Activated B cell treated with CpG ODN at 0.5 μM for 24 hours (primary cell): ENCODE measurements at regions not wholly inside any gene's neighbourhood (a gene's known extent, or its start where the extent isn't known, plus 50 kb on each side); places are given as distances from the start of the nearest gene placed in this dataset.

ENCODE experiments used
- ATAC-seq: fragments of 200-7000 bp; cut with Tn5 transposase; one replicate; pipeline ENCODE4 v1.10.0; 2021; ENCODE audit warnings: low read depth, mild to moderate bottlenecking, moderate library complexity
- CTCF ChIA-PET: fragments of 350-600 bp; sonication (Branson Sonifier 250); formaldehyde crosslinking; loops from one replicate; lab custom pipeline; 2021; ENCODE audit warnings: antibody characterized with exemption; lab: Charles Lee
- POLR2A ChIA-PET: fragments of 350-600 bp; sonication (Branson Sonifier 250); formaldehyde crosslinking; loops from one replicate; lab custom pipeline; 2021; ENCODE audit warnings: antibody characterized with exemption; lab: Charles Lee
- DNase-seq: peaks from one replicate; pipeline ENCODE4 v3.0.0; 2022
- H3K27ac Mint-ChIP-seq: one replicate; pipeline ENCODE4 v1.8.0; 2020; ENCODE audit warnings: mixed read lengths
- H3K27me3 Mint-ChIP-seq: one replicate; pipeline ENCODE4 v1.8.0; 2021; ENCODE audit warnings: mixed read lengths
- H3K36me3 Mint-ChIP-seq: one replicate; pipeline ENCODE4 v1.8.0; 2021; ENCODE audit warnings: low read depth, mixed read lengths
- H3K4me1 Mint-ChIP-seq: one replicate; pipeline ENCODE4 v1.8.0; 2021; ENCODE audit warnings: mixed read lengths
- H3K4me3 Mint-ChIP-seq: one replicate; pipeline ENCODE4 v1.8.0; 2020; ENCODE audit warnings: mild to moderate bottlenecking, mixed read lengths
- H3K9me3 Mint-ChIP-seq: one replicate; pipeline ENCODE4 v1.8.0; 2020; ENCODE audit warnings: mixed read lengths
- intact Hi-C: fragments of 100-400 bp; cut with micrococcal nuclease; formaldehyde crosslinking; loops from one replicate; pipeline ENCODE4 v1.15.1; 2024
- TF ChIP-seq, protein P1 (sequence below): fragments of 200-600 bp; IDR thresholded peaks from one replicate; pipeline ENCODE4 v1.8.0; 2022; ENCODE audit warnings: antibody characterized with exemption, mild to moderate bottlenecking

DNA sequence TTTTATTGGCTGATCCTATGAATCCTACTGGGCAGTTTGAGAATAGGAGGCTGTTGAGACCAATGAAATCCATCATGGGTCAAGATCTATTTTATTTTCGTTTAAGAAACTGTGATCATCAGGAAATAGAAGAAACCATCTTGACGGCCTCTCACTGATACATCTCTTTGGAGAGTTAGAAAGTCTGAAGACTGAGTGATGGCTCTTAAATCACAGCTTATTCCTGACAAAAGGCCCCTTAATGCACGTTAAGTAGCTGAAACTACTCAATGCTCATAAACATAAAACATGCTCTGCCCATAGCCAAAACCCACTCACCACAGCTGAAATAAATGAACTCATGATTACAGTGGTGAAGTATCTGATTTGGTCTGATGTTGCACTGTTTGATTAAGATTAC is 784.5 kb upstream of the NEGR1 start:
- POLR2A ChIA-PET: no interaction called here
- CTCF ChIA-PET: no interaction called here
- no peaks in the 10 kb centered on the region for H3K27me3 Mint-ChIP-seq

DNA sequence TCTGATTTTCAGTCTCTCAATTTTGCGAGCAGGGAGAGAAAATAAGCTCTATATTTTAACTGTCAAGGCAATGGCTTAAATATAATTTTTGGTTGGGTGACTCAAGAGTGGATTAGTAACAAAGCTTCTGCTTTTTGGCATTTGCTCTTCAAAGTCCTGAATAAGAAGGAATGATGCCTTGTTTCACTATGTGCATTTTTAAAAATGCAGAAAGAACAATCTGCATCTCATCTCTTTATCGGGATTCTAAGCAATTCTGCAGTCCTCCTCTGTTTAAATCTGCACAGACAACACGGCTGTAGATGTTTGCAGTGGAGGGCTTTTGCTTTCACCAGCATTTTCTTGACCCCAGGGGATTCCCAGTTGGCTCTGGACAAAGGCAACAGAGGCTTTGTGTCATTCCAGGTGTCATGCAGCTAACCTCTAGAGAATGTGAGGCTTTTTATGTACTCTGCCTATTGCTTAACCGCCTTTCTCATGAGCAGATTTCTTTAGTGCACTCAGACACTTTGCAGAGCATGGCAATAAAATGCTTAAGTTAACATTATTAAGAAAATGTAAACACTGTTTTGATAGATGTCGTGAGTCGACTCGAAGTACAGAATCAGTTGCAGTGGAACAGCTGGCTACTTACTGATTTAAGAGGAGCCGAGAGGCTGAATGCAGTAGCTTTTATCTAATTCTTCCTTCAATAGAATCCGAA is 783.2 kb upstream of the NEGR1 start:
- intact Hi-C loops: no loop called here
- ATAC-seq: no peak

More for the DNA sequence above, 784.5 kb upstream of the NEGR1 start:
- intact Hi-C loops: no loop called here
- ATAC-seq: no peak
- Mint-ChIP-seq H3K4me3 (no peak overlapping the region), H3K36me3 (no peaks in the 10 kb centered on the region), H3K9me3 (peaks cover 2% of the 10 kb centered on the region), H3K27ac (no peak overlapping the region), H3K4me1 (no peaks in the 10 kb centered on the region)
- no peak for DNase-seq
- TF ChIP-seq, protein P1, sequence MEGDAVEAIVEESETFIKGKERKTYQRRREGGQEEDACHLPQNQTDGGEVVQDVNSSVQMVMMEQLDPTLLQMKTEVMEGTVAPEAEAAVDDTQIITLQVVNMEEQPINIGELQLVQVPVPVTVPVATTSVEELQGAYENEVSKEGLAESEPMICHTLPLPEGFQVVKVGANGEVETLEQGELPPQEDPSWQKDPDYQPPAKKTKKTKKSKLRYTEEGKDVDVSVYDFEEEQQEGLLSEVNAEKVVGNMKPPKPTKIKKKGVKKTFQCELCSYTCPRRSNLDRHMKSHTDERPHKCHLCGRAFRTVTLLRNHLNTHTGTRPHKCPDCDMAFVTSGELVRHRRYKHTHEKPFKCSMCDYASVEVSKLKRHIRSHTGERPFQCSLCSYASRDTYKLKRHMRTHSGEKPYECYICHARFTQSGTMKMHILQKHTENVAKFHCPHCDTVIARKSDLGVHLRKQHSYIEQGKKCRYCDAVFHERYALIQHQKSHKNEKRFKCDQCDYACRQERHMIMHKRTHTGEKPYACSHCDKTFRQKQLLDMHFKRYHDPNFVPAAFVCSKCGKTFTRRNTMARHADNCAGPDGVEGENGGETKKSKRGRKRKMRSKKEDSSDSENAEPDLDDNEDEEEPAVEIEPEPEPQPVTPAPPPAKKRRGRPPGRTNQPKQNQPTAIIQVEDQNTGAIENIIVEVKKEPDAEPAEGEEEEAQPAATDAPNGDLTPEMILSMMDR: no peak

DNA sequence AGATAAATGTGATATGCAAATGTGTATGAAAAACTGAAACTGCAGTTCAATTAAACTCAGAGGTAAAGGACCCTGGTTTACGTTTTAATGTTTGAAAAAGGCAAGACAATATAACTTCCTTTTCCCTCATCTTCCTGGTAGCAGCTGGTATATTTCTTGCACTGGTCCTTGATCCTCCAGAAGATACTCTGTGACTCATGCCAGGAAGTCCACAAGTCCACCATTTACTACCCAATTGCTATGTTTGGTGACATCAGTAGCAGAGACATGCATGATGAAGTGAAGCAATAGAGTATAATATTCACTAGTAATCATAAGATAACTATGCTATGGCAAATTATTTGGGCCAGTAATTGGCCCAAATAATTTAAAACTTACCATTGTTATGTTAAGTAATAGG is 774.5 kb upstream of the NEGR1 start:
- DNase-seq (no peak), ATAC-seq (no peak)
- H3K4me3 Mint-ChIP-seq: no peak overlapping the region
- H3K36me3 Mint-ChIP-seq: no peaks in the 10 kb centered on the region
- TF ChIP-seq, protein P1: no peak
- no peak overlapping the region for H3K27ac Mint-ChIP-seq
- POLR2A ChIA-PET: no interaction called here
- intact Hi-C loops: no loop called here
- CTCF ChIA-PET: no interaction called here
- H3K9me3 Mint-ChIP-seq: peaks cover 13% of the 10 kb centered on the region
- H3K4me1 Mint-ChIP-seq: no peaks in the 10 kb centered on the region
- H3K27me3 Mint-ChIP-seq: no peaks in the 10 kb centered on the region

More for the DNA sequence above, 783.2 kb upstream of the NEGR1 start:
- no peak overlapping the region for H3K4me3 Mint-ChIP-seq
- H3K9me3 Mint-ChIP-seq: peaks cover 9% of the 10 kb centered on the region
- ChIA-PET POLR2A (no interaction called here), CTCF (no interaction called here)
- no peak for DNase-seq
- no peaks in the 10 kb centered on the region for H3K4me1 Mint-ChIP-seq
- no peak overlapping the region for H3K27ac Mint-ChIP-seq
- no peaks in the 10 kb centered on the region for H3K27me3 Mint-ChIP-seq
- H3K36me3 Mint-ChIP-seq: no peaks in the 10 kb centered on the region
- TF ChIP-seq, protein P1: no peak

DNA sequence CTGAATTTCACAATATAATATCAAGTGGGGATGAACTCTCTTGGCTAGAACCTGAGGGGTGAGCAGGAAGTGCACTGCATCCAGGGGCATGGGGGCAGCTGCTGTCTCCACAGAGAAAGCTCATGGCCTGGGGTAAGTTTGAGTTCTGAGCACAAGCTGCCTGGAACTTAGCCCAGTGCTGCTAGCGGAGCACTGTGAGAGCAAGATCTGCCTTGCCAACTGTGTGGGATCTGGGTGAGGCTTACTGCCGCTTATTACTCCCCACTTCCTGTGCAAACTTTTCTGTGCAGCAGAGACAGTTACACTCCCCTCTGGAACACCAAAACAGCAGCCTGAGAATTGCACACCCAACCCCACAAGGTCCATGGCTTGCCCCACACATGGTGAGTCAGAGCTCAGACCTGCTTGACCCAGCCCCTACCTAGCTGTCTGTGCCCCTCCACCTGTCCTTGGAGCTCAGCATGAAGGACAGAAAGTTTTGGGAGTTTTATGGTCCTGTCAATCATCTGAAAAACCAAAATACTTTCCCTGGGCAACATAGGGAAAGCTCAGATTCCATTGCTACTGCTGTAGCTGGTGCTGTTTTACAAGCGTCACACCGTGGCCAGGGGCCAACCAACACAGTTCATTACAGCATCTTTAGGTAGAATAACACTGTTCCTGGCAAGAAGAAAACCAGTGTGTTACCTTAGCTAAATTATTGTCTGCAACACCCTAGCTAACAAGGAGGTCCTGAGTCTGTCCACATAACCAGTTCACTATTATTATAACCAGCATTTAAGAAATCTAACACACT is 762.1 kb upstream of the NEGR1 start:
- DNase-seq (no peak), ATAC-seq (no peak)
- TF ChIP-seq, protein P1: no peak
- intact Hi-C loops: no loop called here
- Mint-ChIP-seq H3K4me3 (no peak overlapping the region), H3K27me3 (no peaks in the 10 kb centered on the region), H3K4me1 (no peaks in the 10 kb centered on the region), H3K27ac (no peak overlapping the region), H3K9me3 (peaks cover 3% of the 10 kb centered on the region), H3K36me3 (no peaks in the 10 kb centered on the region)
- ChIA-PET CTCF (no interaction called here), POLR2A (no interaction called here)

DNA sequence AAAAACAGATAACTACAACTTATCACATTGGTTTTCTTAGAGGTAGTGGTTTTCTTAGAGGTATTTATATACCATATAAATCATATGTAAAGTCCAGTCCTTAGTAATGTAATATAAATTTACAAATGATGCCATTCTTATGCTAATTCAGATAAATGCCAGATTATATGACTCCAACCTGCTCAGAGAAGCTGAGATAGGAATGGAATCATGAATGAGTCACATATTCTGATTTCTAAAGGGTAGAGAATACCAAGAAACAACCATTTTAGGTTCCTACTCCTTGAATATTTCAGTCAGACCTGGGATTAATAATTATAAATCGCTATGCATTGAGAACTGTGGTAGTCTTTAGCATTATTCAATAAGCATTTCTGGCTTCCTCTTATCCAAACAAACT is 760.1 kb upstream of the NEGR1 start:
- H3K9me3 Mint-ChIP-seq: peaks cover 4% of the 10 kb centered on the region
- TF ChIP-seq, protein P1: no peak
- H3K36me3 Mint-ChIP-seq: no peaks in the 10 kb centered on the region
- no peaks in the 10 kb centered on the region for H3K4me1 Mint-ChIP-seq
- ChIA-PET CTCF (no interaction called here), POLR2A (no interaction called here)
- DNase-seq (no peak), ATAC-seq (no peak)
- no peak overlapping the region for H3K4me3 Mint-ChIP-seq
- no peak overlapping the region for H3K27ac Mint-ChIP-seq
- intact Hi-C loops: no loop called here
- no peaks in the 10 kb centered on the region for H3K27me3 Mint-ChIP-seq
